Fibroblast of mammary gland (primary cell): ENCODE measurements at regions not wholly inside any gene's neighbourhood (a gene's known extent, or its start where the extent isn't known, plus 50 kb on each side); places are given as distances from the start of the nearest gene placed in this dataset.

Source experiments
- DNase-seq: peaks from one replicate; pipeline ENCODE4 v3.0.0-alpha.2; 2010; ENCODE audit warnings: low read depth
- H3K4me3 ChIP-seq: 2 replicates; pipeline ENCODE4 v1.5.1; 2011; ENCODE audit warnings: low read depth, mild to moderate bottlenecking, low read length, moderate library complexity; ENCODE audit not compliant: control insufficient read depth
- CTCF ChIP-seq: conservative IDR thresholded peaks from 2 replicates; pipeline ENCODE4 v1.5.1; 2011; ENCODE audit warnings: low read depth, low read length, inconsistent platforms; ENCODE audit not compliant: control insufficient read depth, insufficient read depth

GRCh38 chr6:28711788-28712341 is 186.2 kb downstream of the GPX5 start:
- no peak overlapping the region for H3K4me3 ChIP-seq
- TF ChIP-seq CTCF, result no peak
- no peak for DNase-seq

GRCh38 chr6:28712982-28713381 is 187.3 kb downstream of the GPX5 start:
- H3K4me3 ChIP-seq, result no peak overlapping the region
- no peak for TF ChIP-seq CTCF
- no peak for DNase-seq

- DNase-seq, result peak; percentile 67
- H3K4me3 ChIP-seq, result no peak overlapping the region
- no peak for TF ChIP-seq CTCF
Observed at GRCh38 chr6:28719275-28719940, 193.7 kb downstream of the GPX5 start.

GRCh38 chr6:28720357-28721231 is 194.9 kb downstream of the GPX5 start:
- no peak for TF ChIP-seq CTCF
- H3K4me3 ChIP-seq, result no peak overlapping the region
- no peak for DNase-seq

GRCh38 chr6:28721372-28721771 is 195.7 kb downstream of the GPX5 start:
- no peak for TF ChIP-seq CTCF

GRCh38 chr6:28724395-28724794 is 198.7 kb downstream of the GPX5 start:
- no peak for TF ChIP-seq CTCF
- DNase-seq, result no peak
- no peak overlapping the region for H3K4me3 ChIP-seq

More at GRCh38 chr6:28721372-28721771, 195.7 kb downstream of the GPX5 start:
- no peak for DNase-seq
- H3K4me3 ChIP-seq, result no peak overlapping the region
